Activated naive CD4-positive, alpha-beta T cell treated with anti-CD3 and anti-CD28 coated beads for 36 hours (primary cell): ENCODE measurements at regions not wholly inside any gene's neighbourhood (a gene's known extent, or its start where the extent isn't known, plus 50 kb on each side); places are given as distances from the start of the nearest gene placed in this dataset.

Source experiments
- CTCF ChIA-PET: fragments of 350-600 bp; sonication (Branson Sonifier 250); formaldehyde crosslinking; loops from one replicate; lab custom pipeline; 2021; ENCODE audit warnings: antibody characterized with exemption; lab: Charles Lee
- DNase-seq: peaks from one replicate; pipeline ENCODE4 v3.0.0-alpha.2; 2020
- H3K27ac Mint-ChIP-seq: one replicate; pipeline ENCODE4 v1.8.0; 2021; ENCODE audit warnings: mild to moderate bottlenecking, mixed read lengths
- H3K27me3 Mint-ChIP-seq: one replicate; pipeline ENCODE4 v1.8.0; 2021; ENCODE audit warnings: low read depth, mixed read lengths
- H3K36me3 Mint-ChIP-seq: one replicate; pipeline ENCODE4 v1.8.0; 2021; ENCODE audit warnings: low read depth, mixed read lengths
- H3K4me1 Mint-ChIP-seq: one replicate; pipeline ENCODE4 v1.8.0; 2021; ENCODE audit warnings: low read depth, mixed read lengths
- H3K4me3 Mint-ChIP-seq: one replicate; pipeline ENCODE4 v1.8.0; 2021; ENCODE audit warnings: mild to moderate bottlenecking, moderate library complexity, mixed read lengths
- H3K9me3 Mint-ChIP-seq: one replicate; pipeline ENCODE4 v1.8.0; 2021; ENCODE audit warnings: mixed read lengths
- intact Hi-C: fragments of 100-400 bp; cut with micrococcal nuclease; formaldehyde crosslinking; loops from one replicate; pipeline ENCODE4 v1.15.1; 2023

GRCh38 chr20:9945408-9945807 lies 89.4 kb upstream of the ANKEF1 start:
- Mint-ChIP-seq H3K27me3 (peaks cover 4% of the 10 kb centered on the region), H3K36me3 (no peaks in the 10 kb centered on the region), H3K9me3 (no peaks in the 10 kb centered on the region), H3K4me3 (no peak overlapping the region), H3K4me1 (no peaks in the 10 kb centered on the region), H3K27ac (no peak overlapping the region)
- intact Hi-C loops: no loop called here
- no peak for DNase-seq
- CTCF ChIA-PET: interaction anchor here (0.6 kb wide), 1 partner anchor 230 kb away, joined by 3 read pairs; no protein-coding TSS in a partner anchor

GRCh38 chr20:9942736-9943135 lies 92.1 kb upstream of the ANKEF1 start:
- no peaks in the 10 kb centered on the region for H3K9me3 Mint-ChIP-seq
- H3K4me1 Mint-ChIP-seq: no peaks in the 10 kb centered on the region
- peaks cover 9% of the 10 kb centered on the region for H3K27me3 Mint-ChIP-seq
- intact Hi-C loops: no loop called here
- no peak for DNase-seq
- CTCF ChIA-PET: interaction anchor here (1.0 kb wide), 1 partner anchor 35 kb away, joined by 3 read pairs; no protein-coding TSS in a partner anchor
- no peak overlapping the region for H3K27ac Mint-ChIP-seq
- no peak overlapping the region for H3K4me3 Mint-ChIP-seq
- no peaks in the 10 kb centered on the region for H3K36me3 Mint-ChIP-seq

- CTCF ChIA-PET: no interaction called here
- DNase-seq: no peak
- Mint-ChIP-seq H3K4me1 (no peaks in the 10 kb centered on the region), H3K27me3 (peaks cover 10% of the 10 kb centered on the region), H3K4me3 (no peak overlapping the region), H3K9me3 (no peaks in the 10 kb centered on the region), H3K27ac (no peak overlapping the region), H3K36me3 (no peaks in the 10 kb centered on the region)
- intact Hi-C loops: no loop called here
Measured at GRCh38 chr20:9940329-9940728, 94.5 kb upstream of the ANKEF1 start.

GRCh38 chr20:9939231-9939630 lies 95.6 kb upstream of the ANKEF1 start:
- Mint-ChIP-seq H3K9me3 (no peaks in the 10 kb centered on the region), H3K36me3 (no peaks in the 10 kb centered on the region), H3K27me3 (peaks cover 14% of the 10 kb centered on the region), H3K4me1 (no peaks in the 10 kb centered on the region), H3K4me3 (no peak overlapping the region), H3K27ac (no peak overlapping the region)
- intact Hi-C loops: no loop called here
- CTCF ChIA-PET: interaction anchor here (1.6 kb wide), 1 partner anchor 27 kb away, joined by 5 read pairs; no protein-coding TSS in a partner anchor
- DNase-seq: no peak

GRCh38 chr20:9935285-9935684 lies 96.4 kb upstream of the PAK5 start:
- H3K9me3 Mint-ChIP-seq: no peaks in the 10 kb centered on the region
- peaks cover 14% of the 10 kb centered on the region for H3K27me3 Mint-ChIP-seq
- no peaks in the 10 kb centered on the region for H3K4me1 Mint-ChIP-seq
- H3K36me3 Mint-ChIP-seq: no peaks in the 10 kb centered on the region
- CTCF ChIA-PET: no interaction called here
- intact Hi-C loops: no loop called here
- no peak for DNase-seq
- no peak overlapping the region for H3K4me3 Mint-ChIP-seq
- H3K27ac Mint-ChIP-seq: no peak overlapping the region

- Mint-ChIP-seq H3K4me3 (no peak overlapping the region), H3K36me3 (no peaks in the 10 kb centered on the region), H3K27me3 (peaks cover 3% of the 10 kb centered on the region), H3K9me3 (no peaks in the 10 kb centered on the region), H3K4me1 (no peaks in the 10 kb centered on the region), H3K27ac (no peak overlapping the region)
- CTCF ChIA-PET: no interaction called here
- DNase-seq: no peak
- intact Hi-C loops: no loop called here
Measured at GRCh38 chr20:9930142-9930541, 91.3 kb upstream of the PAK5 start.

- no peaks in the 10 kb centered on the region for H3K4me1 Mint-ChIP-seq
- DNase-seq: no peak
- H3K27me3 Mint-ChIP-seq: peaks cover 2% of the 10 kb centered on the region
- no peaks in the 10 kb centered on the region for H3K9me3 Mint-ChIP-seq
- CTCF ChIA-PET: no interaction called here
- H3K36me3 Mint-ChIP-seq: no peaks in the 10 kb centered on the region
- intact Hi-C loops: no loop called here
- no peak overlapping the region for H3K4me3 Mint-ChIP-seq
- H3K27ac Mint-ChIP-seq: no peak overlapping the region
Measured at GRCh38 chr20:9928955-9929354, 90.1 kb upstream of the PAK5 start.

GRCh38 chr20:9928281-9928737 lies 89.4 kb upstream of the PAK5 start:
- H3K9me3 Mint-ChIP-seq: no peaks in the 10 kb centered on the region
- H3K4me3 Mint-ChIP-seq: no peak overlapping the region
- no peak for DNase-seq
- H3K36me3 Mint-ChIP-seq: no peaks in the 10 kb centered on the region
- peaks cover 2% of the 10 kb centered on the region for H3K27me3 Mint-ChIP-seq
- CTCF ChIA-PET: interaction anchor here (0.6 kb wide), 1 partner anchor 1505 kb away, joined by 3 read pairs; no protein-coding TSS in a partner anchor
- no peak overlapping the region for H3K27ac Mint-ChIP-seq
- H3K4me1 Mint-ChIP-seq: no peaks in the 10 kb centered on the region
- intact Hi-C loops: no loop called here

GRCh38 chr20:9927224-9927623 lies 88.3 kb upstream of the PAK5 start:
- Mint-ChIP-seq H3K27me3 (peaks cover 2% of the 10 kb centered on the region), H3K4me1 (no peaks in the 10 kb centered on the region), H3K27ac (no peak overlapping the region), H3K4me3 (no peak overlapping the region), H3K9me3 (no peaks in the 10 kb centered on the region), H3K36me3 (no peaks in the 10 kb centered on the region)
- intact Hi-C loops: no loop called here
- no peak for DNase-seq
- CTCF ChIA-PET: no interaction called here

- H3K27me3 Mint-ChIP-seq: peaks cover 2% of the 10 kb centered on the region
- intact Hi-C loops: no loop called here
- CTCF ChIA-PET: interaction anchor here (1.1 kb wide), 1 partner anchor 309 kb away, joined by 4 read pairs; no protein-coding TSS in a partner anchor
- no peak for DNase-seq
- no peak overlapping the region for H3K27ac Mint-ChIP-seq
- H3K4me1 Mint-ChIP-seq: no peaks in the 10 kb centered on the region
- H3K4me3 Mint-ChIP-seq: no peak overlapping the region
- no peaks in the 10 kb centered on the region for H3K36me3 Mint-ChIP-seq
- no peaks in the 10 kb centered on the region for H3K9me3 Mint-ChIP-seq
Measured at GRCh38 chr20:9926476-9926875, 87.6 kb upstream of the PAK5 start.

GRCh38 chr20:9926007-9926406 lies 87.1 kb upstream of the PAK5 start:
- Mint-ChIP-seq H3K36me3 (no peaks in the 10 kb centered on the region), H3K4me3 (no peak overlapping the region)
- CTCF ChIA-PET: interaction anchor here (1.1 kb wide), 1 partner anchor 309 kb away, joined by 4 read pairs; no protein-coding TSS in a partner anchor

GRCh38 chr20:9923648-9924047 lies 84.8 kb upstream of the PAK5 start:
- no peaks in the 10 kb centered on the region for H3K4me1 Mint-ChIP-seq
- CTCF ChIA-PET: interaction anchor here (2.1 kb wide), 1 partner anchor 11 kb away, joined by 6 read pairs; no protein-coding TSS in a partner anchor
- no peaks in the 10 kb centered on the region for H3K9me3 Mint-ChIP-seq
- no peak overlapping the region for H3K4me3 Mint-ChIP-seq
- intact Hi-C loops: no loop called here
- no peaks in the 10 kb centered on the region for H3K36me3 Mint-ChIP-seq
- peaks cover 5% of the 10 kb centered on the region for H3K27me3 Mint-ChIP-seq
- no peak overlapping the region for H3K27ac Mint-ChIP-seq
- DNase-seq: no peak

More at GRCh38 chr20:9926007-9926406, 87.1 kb upstream of the PAK5 start:
- Mint-ChIP-seq H3K27ac (no peak overlapping the region), H3K4me1 (no peaks in the 10 kb centered on the region), H3K27me3 (peaks cover 5% of the 10 kb centered on the region), H3K9me3 (no peaks in the 10 kb centered on the region)
- intact Hi-C loops: no loop called here
- no peak for DNase-seq

GRCh38 chr20:9920866-9921265 lies 82.0 kb upstream of the PAK5 start:
- H3K9me3 Mint-ChIP-seq: no peaks in the 10 kb centered on the region

More at GRCh38 chr20:9920866-9921265, 82.0 kb upstream of the PAK5 start:
- DNase-seq: no peak
- Mint-ChIP-seq H3K27me3 (peaks cover 5% of the 10 kb centered on the region), H3K27ac (no peak overlapping the region), H3K4me1 (no peaks in the 10 kb centered on the region), H3K36me3 (no peaks in the 10 kb centered on the region), H3K4me3 (no peak overlapping the region)
- intact Hi-C loops: no loop called here
- CTCF ChIA-PET: interaction anchor here (1.8 to 1.9 kb wide), 2 partner anchors 8 to 10 kb away, joined by 3 to 6 read pairs; no protein-coding TSS in a partner anchor
